ENCODE measurements at regions not wholly inside any gene's neighbourhood (a gene's known extent, or its start where the extent isn't known, plus 50 kb on each side); places are given as distances from the start of the nearest gene placed in this dataset.

DNA sequence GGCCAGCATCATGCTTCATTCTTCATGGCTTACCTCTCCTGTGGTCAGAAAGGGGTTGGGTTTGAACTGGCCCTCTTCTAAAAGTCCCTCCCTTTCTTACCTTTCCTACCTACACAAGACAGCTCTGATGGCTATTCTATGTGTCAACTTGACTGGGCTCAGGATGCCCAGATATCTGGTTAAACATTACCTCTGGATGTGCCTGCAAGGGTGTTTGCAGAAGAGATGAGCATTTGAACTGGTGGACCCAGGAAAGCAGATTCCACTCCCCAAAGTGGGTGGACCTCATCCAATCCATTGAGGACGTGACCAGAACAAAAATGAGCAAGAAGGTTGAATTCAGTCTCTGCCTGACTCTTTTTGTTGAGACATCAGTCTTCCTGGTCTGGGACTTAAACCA, 79.0 kb upstream of the TCF7L2 start:
- DNase-seq, result no peak

DNA sequence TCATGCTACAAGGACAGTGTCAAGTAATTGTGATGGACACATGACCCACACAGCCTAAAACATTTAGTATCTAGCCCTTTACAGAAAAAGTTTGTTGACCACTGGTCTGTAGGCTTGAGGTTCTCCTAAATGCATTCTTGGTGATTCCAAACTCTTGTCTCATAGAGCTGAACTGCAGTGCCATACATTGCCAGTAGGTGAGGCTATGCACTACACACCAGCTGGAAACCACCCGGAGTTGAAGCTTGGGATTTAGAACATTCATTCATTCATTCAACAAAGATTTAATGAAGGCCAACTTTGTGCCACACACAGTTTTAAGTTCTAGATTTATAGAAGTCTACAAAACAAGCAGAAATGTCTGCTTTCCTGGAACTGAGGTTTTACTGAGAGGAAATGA, 77.3 kb upstream of the TCF7L2 start:
- DNase-seq, result no peak

DNA sequence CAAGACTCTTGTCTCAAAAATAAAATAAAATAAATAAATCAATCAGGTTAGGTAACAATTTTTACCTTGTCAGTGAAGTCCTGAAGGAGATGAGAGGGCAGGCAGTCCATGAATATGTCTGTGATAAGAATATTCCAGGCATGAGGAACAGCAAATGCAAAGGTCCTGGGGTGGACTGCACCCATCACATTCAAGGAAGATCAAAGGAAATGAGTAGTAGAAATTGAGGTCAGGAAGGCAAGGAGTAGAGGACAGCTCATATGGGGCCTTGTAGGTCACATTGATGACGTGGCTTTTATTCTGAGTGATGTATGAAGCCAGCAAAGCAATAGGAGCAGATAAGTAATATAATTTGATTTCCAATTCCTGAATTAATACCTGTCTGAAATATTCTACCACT, 76.5 kb upstream of the TCF7L2 start:
- DNase-seq, result no peak

DNA sequence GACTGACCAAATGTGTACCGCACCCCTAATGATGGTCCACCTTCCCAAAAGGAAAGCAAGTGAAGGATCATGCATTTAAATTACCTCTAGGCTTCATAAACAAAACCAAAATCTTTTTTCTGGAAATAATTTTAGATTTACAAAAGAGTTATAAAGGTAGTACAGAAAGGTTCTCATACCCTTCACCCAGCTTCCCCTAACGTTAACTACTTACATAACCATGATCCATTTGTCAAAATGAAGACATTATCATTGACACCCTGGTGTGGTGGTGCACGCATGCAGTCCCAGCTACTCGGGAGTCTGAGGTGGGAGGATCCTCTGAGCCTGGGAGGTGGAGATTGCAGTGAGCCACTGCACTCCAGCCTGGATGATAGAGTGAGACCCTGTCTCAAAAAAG, 75.1 kb upstream of the TCF7L2 start:
- no peak for DNase-seq

DNA sequence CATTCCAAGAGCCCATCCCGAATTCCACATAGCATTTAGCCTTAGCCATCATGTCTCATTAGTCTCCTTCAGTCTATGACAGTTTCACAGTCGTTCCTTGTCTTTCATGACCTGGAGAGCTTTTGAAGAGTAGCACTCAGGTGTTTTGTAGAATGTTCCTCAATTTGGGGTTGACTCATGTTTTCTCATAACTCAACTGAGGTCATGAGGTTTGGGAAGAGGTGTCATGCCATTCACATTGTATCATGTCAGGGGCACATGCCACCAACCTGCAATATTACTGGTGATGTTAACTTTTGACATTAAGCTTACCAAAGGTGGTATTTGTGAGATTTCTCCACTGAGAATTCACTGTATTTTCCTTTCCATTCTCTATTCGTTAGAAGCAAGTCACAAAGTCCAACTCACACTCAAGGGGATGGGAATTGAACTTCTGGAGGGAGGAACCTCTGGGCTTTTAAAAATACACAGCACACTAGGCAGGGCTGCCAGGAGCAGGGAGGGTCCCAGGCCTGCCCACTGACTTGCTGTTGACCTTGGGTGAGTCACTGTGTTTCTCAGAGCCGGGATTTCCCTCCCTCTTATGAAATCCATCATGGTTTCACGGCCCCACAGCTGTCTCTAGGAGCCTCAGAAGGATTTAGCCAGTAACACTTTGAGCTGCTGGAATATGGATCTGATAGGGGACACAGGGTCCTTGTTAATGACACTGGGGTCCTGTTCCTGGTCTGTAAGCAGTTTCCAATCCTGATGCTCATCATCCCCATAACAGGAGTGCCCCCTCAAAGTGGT, 74.4 kb upstream of the TCF7L2 start:
- peak; percentile 88 for DNase-seq

DNA sequence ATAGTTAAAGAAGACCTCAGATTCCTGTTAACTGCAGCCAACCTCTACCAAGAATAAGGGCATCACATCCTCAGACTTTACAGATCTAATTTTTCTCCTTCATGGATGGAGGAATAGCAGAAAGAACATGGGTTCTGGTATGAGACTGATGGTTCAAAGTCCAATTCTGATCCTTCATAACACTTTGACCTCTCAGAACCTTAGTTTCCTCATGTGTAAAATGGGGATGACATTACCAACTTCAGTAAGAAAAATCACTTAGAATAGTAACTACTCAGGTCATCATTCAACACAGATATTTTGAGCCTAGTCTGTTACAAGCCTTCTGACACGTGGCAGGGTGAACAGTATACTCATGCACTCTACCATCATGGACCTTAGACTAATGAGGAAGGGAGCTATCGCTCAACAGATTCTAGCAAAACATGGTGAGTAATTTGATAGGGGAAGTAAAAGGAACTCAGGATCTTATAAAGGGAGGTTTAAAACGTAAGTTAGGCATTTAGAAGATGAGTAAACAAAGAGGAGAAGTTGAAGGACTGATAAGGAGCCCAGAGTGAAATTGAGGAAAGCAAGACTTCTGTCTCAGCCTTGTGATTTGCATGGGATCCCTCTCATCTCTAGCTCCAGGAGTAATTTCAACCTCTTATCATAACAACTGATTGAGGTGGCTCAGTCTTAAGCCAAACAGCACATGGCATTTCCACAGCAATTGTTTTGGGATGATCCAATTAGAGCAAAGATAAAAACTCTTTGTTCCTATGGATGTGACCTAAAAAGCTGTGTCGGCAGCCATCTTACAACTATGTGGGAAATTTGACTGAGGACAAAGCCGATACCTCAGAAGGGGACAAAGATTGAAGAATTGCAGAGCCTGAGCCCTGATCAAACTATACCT, 69.2 kb upstream of the TCF7L2 start:
- peak; percentile 69 for DNase-seq

DNA sequence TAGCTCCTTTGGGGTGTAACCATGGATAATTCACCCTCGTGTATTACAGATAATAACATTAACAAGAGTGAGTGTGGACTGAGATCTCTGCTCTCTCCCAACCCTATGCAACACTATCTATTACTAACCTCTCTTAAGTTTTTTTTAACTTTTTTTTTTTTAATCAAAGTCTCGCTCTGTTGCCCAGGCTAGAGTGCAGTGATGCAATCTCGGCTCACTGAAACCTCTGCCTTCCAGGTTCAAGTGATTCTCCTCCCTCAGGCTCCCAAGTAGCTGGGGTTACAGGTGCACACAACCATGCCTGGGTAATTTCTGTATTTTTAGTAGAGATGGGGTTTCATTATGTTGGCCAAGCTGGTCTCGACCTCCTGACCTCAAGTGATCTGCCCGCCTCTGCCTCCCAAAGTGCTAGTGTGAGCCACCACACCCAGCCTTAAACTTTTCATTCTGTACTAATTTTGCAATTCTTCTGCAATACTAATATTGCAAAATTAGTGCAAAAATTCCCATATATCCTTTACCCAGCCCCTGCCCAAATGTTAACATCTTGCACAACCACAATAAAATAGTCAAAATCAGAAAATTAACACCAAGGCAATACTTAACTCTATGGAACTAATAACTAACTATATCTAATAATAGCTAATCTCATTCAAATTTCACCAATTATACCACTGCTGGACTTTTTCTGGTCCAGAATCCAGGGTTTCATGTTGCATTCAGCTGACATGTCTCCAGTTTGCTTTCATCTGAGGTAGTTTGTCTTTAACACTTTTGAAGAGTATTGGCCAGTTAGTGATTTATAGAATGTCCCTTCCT, 66.5 kb upstream of the TCF7L2 start:
- peak; percentile 19 for DNase-seq

DNA sequence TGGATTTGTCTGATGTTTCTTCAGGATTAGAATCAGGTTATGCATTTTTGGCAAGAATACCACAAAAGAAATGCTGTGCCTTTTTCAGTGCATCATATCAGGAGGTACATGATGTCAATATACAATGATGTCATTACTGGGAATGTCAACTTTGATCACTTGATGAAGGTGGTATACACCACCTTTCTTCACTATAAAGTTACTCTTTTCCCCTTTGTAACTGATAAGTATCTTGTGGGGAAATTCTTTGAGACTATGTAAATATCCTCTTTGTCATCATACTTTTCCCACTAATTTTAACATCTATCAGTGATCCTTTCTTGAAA, 65.9 kb upstream of the TCF7L2 start:
- no peak for DNase-seq

DNA sequence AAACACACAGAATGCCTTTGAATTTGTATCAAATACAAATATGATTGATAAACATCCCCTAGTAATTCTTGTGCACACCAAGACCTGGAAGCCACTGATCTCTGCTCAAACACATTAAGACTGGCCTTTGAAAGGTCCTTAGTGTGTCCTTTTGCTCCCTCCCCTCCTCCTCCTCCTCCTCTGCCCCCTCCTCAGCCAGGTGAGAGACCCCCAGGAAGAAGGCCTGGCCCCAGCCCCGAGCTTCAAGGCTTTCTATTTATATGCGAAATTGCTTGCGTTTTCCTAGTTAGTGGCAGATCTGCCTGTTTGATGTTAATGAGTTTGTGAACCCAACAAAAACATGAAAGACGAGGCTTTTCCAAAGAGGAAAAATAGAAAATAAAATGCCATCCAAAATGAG, 63.6 kb upstream of the TCF7L2 start:
- no peak for DNase-seq

DNA sequence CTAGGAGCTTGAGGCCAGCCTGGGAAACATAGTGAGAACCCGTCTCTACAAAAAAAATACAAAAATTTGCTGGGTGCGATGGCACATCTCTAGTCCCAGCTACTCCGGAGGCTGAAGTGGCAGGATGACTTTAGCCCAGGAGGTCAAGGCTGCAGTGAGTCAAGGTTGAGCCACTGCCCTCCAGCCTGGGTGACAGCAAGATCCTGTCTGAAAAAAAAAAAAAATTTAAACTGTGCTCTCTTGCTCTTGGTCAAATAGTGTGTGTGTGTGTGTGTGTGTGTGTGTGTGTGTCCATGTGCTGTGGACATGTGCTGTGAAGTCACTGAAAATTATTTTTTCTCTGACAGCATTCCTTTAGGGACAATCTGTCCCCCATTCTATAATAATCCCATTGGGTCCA, 62.1 kb upstream of the TCF7L2 start:
- no peak for DNase-seq

DNA sequence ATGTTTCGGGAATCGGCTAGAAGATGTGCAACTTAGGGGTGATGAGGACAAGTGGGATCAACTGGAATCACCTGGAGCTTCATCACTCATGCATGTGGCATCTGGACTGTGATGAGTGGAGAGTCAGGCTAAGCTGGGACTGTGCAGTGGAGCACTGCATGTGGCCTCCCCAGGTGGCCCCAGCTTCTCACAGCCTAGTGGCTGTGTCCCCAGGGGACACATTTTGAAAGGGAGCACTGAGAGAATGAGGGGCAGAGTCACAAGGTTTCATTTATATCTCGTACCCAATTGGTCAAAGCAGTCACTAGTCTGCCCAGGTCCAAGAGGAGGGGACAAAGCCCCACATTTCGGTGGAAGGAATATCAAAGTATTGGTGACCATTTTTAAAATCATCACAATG, 54.8 kb upstream of the TCF7L2 start:
- DNase-seq, result no peak

DNA sequence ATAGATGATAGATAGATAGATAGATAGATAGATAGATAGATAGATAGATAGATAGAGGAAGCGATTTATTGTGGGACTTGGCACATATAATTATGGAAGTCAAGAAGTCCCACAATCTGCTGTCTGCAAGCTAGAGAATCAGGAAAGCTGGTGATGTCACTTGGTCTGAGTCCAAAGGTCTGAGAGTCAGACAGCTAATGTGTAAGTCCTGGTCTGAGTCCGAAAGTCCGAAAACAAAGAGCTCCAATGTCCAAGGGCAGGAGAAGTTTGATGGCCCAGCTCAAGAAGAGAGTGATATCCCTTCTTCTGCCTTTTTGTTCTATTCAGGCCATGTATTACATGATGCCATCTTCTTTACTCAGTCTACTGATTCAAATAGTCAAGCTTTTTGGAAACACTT, 53.8 kb upstream of the TCF7L2 start:
- no peak for DNase-seq

DNA sequence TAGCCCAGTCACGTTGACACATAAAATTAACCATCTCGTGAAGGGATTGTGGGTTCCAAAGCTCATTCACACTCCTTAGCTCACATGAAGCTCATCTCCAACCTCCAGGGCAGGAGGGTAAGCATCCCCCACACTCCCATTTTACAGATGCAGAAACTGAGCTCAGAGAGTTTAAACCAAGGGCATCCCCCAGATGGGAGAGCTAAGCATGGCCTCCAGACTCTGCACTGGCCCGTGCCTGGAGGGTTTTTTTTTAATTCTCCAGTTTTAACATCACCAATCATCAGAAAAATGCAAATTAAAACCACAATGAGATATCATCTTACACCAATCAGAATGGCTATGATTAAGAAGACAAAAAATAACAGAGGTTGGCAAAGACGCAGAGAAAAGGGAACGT, 53.3 kb upstream of the TCF7L2 start:
- no peak for DNase-seq

DNA sequence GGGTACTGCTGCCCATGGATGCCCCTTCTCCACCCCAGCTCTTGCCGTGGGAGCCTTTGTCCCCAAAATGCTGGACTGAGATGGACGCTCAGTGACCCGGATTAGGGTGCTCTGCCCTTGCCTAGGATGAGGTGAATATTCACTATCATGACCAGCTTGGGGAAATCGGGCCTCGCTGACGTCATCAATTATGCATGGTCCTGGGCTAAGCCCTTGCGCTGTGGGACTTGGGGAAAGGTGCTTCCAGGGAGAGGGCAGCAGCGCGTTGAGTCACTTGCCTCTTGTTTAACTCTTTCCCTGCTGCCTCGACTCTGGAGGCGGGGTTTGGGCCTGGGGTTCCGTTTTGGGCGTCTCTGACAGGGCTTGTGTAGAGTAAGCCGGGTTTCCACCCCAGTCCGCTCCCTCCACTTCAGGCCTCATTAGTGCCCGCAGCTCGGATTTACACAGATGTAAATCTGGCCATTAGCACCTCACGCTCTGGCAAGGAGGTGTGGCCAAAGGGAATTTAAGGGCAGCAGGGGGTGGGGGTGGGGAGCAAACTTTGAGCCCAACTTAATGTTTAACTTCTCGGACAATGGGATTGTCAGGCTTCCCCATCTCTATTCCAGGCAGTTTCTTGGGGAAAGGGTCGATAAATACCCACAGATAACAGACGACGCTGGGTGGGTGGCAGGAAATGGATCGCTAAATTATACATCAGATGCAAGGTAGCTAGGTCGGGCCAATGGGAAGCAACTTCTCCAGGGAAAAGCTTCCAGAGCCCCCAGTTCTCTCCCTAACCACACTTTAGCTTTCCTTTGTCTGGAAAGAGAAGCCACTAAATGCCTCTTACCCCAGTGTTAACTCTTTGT, 51.3 kb upstream of the TCF7L2 start:
- DNase-seq, result no peak

DNA sequence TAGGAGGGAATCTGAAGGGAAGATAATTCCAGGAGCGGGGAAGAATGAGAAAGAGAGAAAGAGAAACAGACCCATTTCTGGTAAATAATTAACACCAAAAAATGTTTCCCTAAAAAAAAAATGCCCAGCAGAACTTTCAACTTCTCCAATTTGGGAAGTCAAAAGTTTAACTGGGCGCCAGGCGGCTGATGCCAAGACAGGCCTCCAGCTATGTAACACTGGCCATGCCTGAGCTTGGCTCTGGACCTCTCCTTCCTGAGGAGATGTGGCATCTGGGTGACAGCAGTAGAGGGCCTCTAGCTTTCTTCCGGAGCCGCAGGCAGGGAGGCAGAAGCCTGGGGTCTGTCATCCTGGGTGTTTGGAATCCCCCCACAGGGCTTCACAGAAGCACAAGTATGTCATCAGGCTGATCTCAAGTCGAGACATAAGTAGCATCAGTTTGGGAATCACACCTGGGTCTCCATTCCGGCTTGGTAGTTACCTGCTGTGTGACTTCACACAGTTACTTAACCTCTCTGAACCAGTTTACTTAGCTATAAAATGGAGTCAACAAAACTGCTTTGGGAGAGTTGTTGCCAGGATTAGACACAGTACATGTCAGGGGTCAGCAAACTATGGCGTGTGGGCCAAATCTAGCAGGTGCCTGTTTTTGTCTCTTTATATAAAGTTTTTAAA, 50.5 kb upstream of the TCF7L2 start:
- peak; percentile 38 for DNase-seq
